ENCODE measurements at regions not wholly inside any gene's neighbourhood (a gene's known extent, or its start where the extent isn't known, plus 50 kb on each side); places are given as distances from the start of the nearest gene placed in this dataset.
A peak's percentile ranks its signal among the peaks of the same experiment; 100 is the strongest.

DNA sequence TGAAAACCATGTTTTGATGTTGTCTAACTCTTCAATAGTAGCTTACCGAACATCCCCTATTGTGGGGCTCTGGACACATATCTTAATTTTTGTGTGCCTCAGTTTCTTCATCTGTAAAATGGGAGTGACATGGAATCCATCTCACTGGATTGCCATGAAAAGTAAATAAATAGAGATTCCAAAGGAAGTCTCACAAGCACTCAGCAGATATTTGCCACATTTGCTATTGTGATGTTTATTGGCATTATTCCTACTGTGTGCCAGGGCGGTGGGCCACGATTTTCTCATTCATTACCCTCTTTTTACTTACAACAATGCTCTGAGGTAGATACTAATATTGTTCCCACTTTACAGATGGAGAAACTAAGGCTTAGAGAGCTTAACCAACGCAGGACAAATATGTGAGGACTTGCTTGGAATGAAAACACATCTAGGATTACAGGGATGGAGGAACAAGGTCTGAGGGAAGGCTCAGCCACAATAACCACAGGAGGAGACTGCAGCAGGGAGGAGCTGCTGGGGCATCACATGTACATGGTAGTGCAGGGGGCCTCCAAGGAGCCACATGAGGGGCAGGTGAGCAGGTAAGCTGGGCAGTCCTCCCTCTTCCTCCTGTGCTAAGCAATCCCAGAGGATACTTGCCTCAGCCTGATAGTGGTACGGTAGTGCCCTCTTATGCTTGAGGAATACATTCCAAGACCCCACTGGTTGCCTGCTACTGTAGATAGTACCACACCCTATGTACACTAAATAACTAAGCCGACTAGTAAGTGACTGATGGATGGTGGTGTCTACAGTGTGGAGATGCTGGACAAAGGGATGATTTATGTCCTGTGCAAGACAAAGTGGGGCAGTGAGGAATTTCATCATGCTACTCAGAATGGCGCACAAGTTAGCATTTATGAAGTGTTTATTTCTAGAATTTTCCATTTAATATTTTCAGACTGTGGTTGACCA is 176.9 kb downstream of the FOXA2 start:
- no peaks in the 10 kb centered on the region for H3K9me3 ChIP-seq
- no peaks in the 10 kb centered on the region for H3K36me3 ChIP-seq
- TF ChIP-seq, protein P1, sequence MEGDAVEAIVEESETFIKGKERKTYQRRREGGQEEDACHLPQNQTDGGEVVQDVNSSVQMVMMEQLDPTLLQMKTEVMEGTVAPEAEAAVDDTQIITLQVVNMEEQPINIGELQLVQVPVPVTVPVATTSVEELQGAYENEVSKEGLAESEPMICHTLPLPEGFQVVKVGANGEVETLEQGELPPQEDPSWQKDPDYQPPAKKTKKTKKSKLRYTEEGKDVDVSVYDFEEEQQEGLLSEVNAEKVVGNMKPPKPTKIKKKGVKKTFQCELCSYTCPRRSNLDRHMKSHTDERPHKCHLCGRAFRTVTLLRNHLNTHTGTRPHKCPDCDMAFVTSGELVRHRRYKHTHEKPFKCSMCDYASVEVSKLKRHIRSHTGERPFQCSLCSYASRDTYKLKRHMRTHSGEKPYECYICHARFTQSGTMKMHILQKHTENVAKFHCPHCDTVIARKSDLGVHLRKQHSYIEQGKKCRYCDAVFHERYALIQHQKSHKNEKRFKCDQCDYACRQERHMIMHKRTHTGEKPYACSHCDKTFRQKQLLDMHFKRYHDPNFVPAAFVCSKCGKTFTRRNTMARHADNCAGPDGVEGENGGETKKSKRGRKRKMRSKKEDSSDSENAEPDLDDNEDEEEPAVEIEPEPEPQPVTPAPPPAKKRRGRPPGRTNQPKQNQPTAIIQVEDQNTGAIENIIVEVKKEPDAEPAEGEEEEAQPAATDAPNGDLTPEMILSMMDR (IDR thresholded peaks at IDR 0.05): no peak
- TF ChIP-seq POLR2A (IDR thresholded peaks at IDR 0.05): no peak
- 87 to 90% methylated on average over 7 of the region's 7 CpGs for WGBS, 2 donors
- no peak overlapping the region for H3K4me3 ChIP-seq (replicated peaks in 1 of 3)
- no peaks in the 10 kb centered on the region for H3K27me3 ChIP-seq
- H3K27ac ChIP-seq: no peak overlapping the region
- H3K4me1 ChIP-seq: peaks cover 7 to 12% of the 10 kb centered on the region in 2 donors
- DNase-seq: no peak
- intact Hi-C loops (cut with DNase I): loop anchor here (10.0 kb wide), 1 partner anchor 57 kb away; no protein-coding TSS in a partner anchor

DNA sequence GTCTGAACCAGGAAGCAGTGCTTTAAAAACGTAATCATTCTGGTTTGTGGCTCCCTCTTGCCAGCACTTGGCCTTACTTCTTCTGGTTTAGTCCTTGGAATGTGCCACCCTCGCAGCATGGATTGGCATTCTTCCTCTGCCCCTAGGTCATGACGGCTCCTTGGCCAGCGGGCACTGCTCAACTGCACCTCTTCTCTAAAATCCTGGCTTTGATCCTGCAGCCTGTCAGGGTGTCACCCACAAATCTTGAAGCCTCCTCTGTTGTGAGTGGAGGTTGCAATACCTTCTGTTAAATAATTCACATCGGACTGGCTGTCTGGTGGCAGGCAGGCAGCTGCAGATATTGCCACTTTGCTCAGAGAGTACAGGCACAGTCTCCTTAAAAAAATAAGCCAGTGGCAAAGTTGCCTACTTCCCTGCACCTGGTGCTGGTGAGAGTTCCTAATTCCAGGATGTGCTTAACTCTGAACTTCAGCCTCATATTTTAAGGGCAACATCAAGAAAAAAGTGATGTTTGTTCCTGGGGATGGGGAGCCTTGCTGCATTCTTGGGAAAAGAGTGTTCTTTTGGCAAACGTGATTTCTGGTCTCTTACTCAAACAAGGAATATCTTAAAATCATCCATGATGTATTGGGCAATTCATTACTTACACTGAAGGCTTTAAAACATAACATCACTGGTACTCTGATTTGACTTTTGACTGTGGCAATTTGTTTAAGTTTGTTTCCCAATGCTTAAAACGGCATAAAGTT is 179.8 kb downstream of the FOXA2 start:
- peaks cover 7 to 12% of the 10 kb centered on the region in 2 donors for H3K4me1 ChIP-seq
- DNase-seq: peak in 1 of 2 donors; percentile 13
- no peak overlapping the region for H3K27ac ChIP-seq
- TF ChIP-seq POLR2A (IDR thresholded peaks at IDR 0.05): no peak
- intact Hi-C loops (cut with DNase I): loop anchor here (10.0 kb wide), 1 partner anchor 60 kb away; no protein-coding TSS in a partner anchor
- H3K9me3 ChIP-seq: no peaks in the 10 kb centered on the region
- 48 to 50% methylated on average over 7 of the region's 7 CpGs for WGBS, 2 donors
- no peaks in the 10 kb centered on the region for H3K27me3 ChIP-seq
- no peaks in the 10 kb centered on the region for H3K36me3 ChIP-seq
- H3K4me3 ChIP-seq (replicated peaks in 1 of 3): no peak overlapping the region

DNA sequence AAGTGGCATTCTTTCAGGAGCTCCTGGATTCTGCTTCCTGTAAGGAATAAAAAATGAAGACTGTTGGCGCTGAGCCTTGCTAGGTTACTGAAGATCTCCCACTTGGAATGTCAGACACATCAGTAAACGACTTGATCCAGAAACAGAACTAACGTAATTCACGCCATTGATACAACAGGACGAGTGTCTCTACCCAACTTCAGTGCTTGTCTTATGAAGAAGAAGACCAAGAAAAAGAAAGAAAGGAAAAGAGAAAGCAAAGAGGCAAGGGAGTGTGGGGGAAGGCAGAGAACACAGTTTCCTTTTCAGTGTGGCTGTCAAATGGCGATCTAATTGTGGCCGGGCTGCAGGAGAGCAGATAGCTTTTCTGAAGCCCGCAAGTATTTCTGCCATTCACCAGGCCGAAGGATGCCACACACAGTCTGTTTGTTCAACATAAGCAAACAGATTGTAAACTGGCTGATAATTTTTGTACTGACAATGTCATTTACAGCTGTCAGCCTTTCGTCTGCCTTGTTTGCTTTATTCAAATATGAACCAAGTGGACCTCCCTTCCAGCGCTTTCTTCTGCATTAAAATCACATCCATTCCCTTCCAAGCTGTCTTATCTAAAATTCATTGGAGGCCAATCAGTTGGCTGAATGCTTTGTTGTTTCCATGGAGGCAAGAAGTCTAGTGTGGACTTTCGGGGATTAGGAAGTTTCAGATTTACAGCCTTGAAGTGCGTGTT is 180.6 kb downstream of the FOXA2 start:
- intact Hi-C loops (cut with DNase I): loop anchor here (10.0 kb wide), 1 partner anchor 61 kb away; no protein-coding TSS in a partner anchor
- TF ChIP-seq, protein P1 (IDR thresholded peaks at IDR 0.05): no peak
- no peak for TF ChIP-seq POLR2A (IDR thresholded peaks at IDR 0.05)
- no peak overlapping the region for H3K27ac ChIP-seq
- H3K4me3 ChIP-seq (replicated peaks in 1 of 3): no peak overlapping the region
- no peak for DNase-seq
- H3K36me3 ChIP-seq: no peaks in the 10 kb centered on the region
- no peaks in the 10 kb centered on the region for H3K9me3 ChIP-seq
- 45 to 48% methylated on average over 13 of the region's 13 CpGs for whole genome bisulfite sequencing, 2 donors
- H3K4me1 ChIP-seq: peaks cover 7 to 12% of the 10 kb centered on the region in 2 donors
- no peaks in the 10 kb centered on the region for H3K27me3 ChIP-seq

DNA sequence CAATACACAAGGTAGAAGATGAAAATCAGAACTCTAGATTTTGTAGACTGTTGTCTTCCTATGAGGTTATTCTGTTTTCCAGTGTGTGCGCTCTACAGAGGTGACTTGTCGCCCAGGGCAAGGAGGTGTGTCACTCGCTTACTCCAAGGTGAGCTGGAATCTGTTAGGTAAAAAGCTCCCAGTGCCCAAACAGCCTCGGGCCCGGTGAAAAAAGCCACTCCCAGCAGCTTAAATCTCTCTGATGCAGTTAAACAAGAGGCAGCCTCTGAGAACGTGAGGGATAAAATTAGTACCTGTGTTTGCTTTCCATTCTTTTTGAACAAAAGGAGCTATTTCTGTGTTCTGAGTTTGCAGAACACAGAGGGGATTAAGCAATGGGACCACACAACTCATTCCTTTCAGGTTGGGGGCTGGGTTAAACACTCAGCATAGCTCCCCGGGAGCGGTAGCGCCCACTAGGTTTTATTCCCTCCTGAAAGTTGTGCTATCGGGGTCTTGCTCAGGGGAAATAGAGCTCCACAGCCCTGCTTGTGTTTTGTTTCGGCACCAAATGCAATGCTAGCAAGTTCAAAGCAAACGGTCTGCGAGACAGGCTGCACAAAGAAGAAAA is 181.2 kb downstream of the FOXA2 start:
- 35% methylated on average over 13 of the region's 13 CpGs for WGBS, 2 donors
- Histone ChIP-seq H3K27ac (no peak overlapping the region), H3K4me1 (peaks cover 7 to 12% of the 10 kb centered on the region in 2 donors), H3K9me3 (no peaks in the 10 kb centered on the region), H3K27me3 (no peaks in the 10 kb centered on the region), H3K4me3 (replicated peaks in 1 of 3) (no peak overlapping the region), H3K36me3 (no peaks in the 10 kb centered on the region)
- no peak for DNase-seq
- intact Hi-C loops (cut with DNase I): loop anchor here (10.0 kb wide), 1 partner anchor 62 kb away; no protein-coding TSS in a partner anchor
- TF ChIP-seq, protein P1 (IDR thresholded peaks at IDR 0.05): no peak
- TF ChIP-seq POLR2A (IDR thresholded peaks at IDR 0.05): no peak

DNA sequence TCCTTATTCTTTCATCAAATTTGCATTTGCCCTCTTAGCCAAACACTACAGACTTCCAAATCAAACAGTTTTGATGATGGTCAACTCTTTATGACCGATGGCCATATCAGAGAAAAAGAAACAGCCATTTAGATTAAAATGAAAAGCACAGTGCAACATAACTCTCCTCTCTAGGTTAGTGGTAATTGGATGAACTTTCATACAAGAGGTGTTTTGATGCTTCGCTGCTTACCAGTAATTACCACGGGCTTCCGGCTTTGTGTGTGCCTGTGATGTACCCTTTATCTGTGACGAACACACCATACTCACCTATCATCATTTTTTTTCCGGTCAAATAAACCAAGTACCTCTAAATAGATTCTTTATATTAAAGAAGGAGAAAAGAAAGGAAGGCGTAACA is 181.8 kb downstream of the FOXA2 start:
- H3K4me1 ChIP-seq: peaks cover 7 to 12% of the 10 kb centered on the region in 2 donors
- DNase-seq: no peak
- WGBS, 2 donors: 85 to 88% methylated on average over 7 of the region's 7 CpGs
- no peaks in the 10 kb centered on the region for H3K27me3 ChIP-seq
- H3K27ac ChIP-seq: no peak overlapping the region
- intact Hi-C loops (cut with DNase I): loop anchor here (10.0 kb wide), 1 partner anchor 62 kb away; no protein-coding TSS in a partner anchor
- no peaks in the 10 kb centered on the region for H3K9me3 ChIP-seq
- H3K36me3 ChIP-seq: no peaks in the 10 kb centered on the region
- H3K4me3 ChIP-seq (replicated peaks in 1 of 3): no peak overlapping the region
- TF ChIP-seq, protein P1 (IDR thresholded peaks at IDR 0.05): no peak
- no peak for TF ChIP-seq POLR2A (IDR thresholded peaks at IDR 0.05)

Data from thyroid gland (tissue), 4 donors.